IPS DF 6.9 (cell line): ENCODE measurements at regions not wholly inside any gene's neighbourhood (a gene's known extent, or its start where the extent isn't known, plus 50 kb on each side); places are given as distances from the start of the nearest gene placed in this dataset.

ENCODE experiments used
- DNase-seq: peaks from one replicate; pipeline ENCODE4 v3.0.0-alpha.2; 2013; ENCODE audit warnings: low read depth, low spot score
- H3K27ac ChIP-seq: one replicate; pipeline ENCODE4 v1.5.1; 2013; ENCODE audit warnings: low read length, control low read depth
- H3K27me3 ChIP-seq: 2 replicates; pipeline ENCODE4 v1.6.1; 2013; ENCODE audit warnings: mild to moderate bottlenecking, low read length; ENCODE audit not compliant: control insufficient read depth, insufficient read depth
- H3K36me3 ChIP-seq: 2 replicates; pipeline ENCODE4 v1.6.1; 2013; ENCODE audit warnings: low read length; ENCODE audit not compliant: control insufficient read depth, insufficient read depth
- H3K4me1 ChIP-seq: 2 replicates; pipeline ENCODE4 v1.6.1; 2013; ENCODE audit warnings: low read length; ENCODE audit not compliant: control insufficient read depth, insufficient read depth
- H3K4me3 ChIP-seq: 2 replicates; pipeline ENCODE4 v1.5.1; 2013; ENCODE audit warnings: mild to moderate bottlenecking, low read length
- H3K9me3 ChIP-seq: 2 replicates; pipeline ENCODE4 v1.6.1; 2013; ENCODE audit warnings: low read length, inconsistent platforms; ENCODE audit not compliant: control insufficient read depth, insufficient read depth
- WGBS: extraction: QIAGEN DNeasy Blood & Tissue Kit; methylation state at CpG from one replicate; pipeline ENCODE4 v1.1.7; 2013; ENCODE audit warnings: mixed read lengths, missing lambda C conversion rate; ENCODE audit not compliant: insufficient read length, insufficient coverage; 5-methylcytosine and 5-hydroxymethylcytosine counted together

DNA sequence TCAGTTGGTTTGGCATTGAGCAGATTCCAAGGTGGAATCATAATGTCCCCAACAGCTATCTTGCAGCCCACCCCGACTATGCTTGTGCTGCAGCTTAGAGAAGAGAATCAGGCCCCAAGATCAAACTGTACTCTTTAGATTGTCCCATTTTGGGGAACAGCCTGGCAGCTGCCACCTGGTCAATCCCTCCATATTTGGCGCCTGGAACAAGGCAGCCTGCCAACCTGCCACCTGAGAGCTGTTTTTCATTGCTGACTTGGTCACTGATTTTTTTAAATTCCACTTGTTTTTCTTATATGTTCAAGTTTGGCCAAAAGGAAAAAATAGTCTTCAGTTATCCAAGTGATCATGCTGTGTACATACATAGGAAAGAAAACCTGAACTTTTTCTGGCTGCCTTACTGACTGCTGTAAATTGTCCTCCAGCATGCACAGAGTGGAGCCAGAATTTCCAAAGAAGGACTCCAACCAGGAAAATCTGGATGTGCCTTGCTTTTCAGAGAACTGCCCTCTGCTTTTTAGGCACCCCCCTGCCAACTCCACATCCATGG, 504.2 kb downstream of the ENC1 start:
- no CpG with 5 or more reads among the region's 2 CpGs for WGBS
- H3K27me3 ChIP-seq: no peaks in the 10 kb centered on the region
- H3K9me3 ChIP-seq: no peaks in the 10 kb centered on the region
- no peak overlapping the region for H3K4me3 ChIP-seq
- H3K4me1 ChIP-seq: no peaks in the 10 kb centered on the region
- no peak overlapping the region for H3K27ac ChIP-seq
- no peaks in the 10 kb centered on the region for H3K36me3 ChIP-seq
- DNase-seq: no peak

DNA sequence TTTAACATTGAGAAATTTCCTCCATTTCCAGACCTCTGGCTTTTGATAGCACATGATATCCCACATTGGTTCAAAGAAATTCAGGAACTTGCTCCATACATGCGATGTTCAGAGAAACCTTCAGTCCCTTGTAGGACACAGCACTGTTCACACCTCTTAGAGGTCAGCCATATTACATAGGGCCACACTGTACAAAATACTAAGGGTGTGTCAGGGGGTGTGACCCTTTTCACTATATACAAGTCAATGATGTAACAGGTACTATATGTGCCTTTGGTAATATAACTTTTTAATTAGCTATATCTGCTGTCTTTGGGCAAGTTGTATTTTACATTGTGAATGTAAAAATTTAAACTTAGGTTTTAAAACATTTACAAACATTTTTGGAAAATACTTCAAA, 505.5 kb downstream of the ENC1 start:
- Histone ChIP-seq H3K9me3 (no peaks in the 10 kb centered on the region), H3K27me3 (no peaks in the 10 kb centered on the region), H3K36me3 (no peaks in the 10 kb centered on the region), H3K4me1 (no peaks in the 10 kb centered on the region), H3K27ac (no peak overlapping the region), H3K4me3 (no peak overlapping the region)
- DNase-seq: no peak
- WGBS: no CpG with 5 or more reads among the region's 1 CpG

DNA sequence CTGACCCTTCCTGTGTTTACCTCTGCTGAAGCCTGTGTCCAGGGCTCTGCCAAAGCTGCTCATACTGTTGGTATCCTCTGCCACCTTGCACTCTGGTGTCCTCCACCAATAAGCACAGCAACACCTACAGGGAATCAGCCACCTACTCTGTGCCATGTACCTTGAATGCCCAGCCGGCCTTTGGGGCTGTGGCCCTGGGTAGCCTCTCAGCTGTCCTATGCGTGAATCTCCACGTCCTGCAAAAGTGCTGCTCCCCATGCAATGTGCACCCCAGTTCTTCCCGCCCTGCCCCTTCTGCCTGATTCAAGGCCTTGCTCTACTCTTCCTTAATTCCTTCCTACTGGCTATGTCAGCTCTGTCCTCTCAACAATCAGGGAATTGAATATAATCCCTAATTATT, 506.5 kb downstream of the ARHGEF28 start:
- no peaks in the 10 kb centered on the region for H3K9me3 ChIP-seq
- no peak overlapping the region for H3K4me3 ChIP-seq
- no peaks in the 10 kb centered on the region for H3K27me3 ChIP-seq
- WGBS: no CpG with 5 or more reads among the region's 4 CpGs
- no peak for DNase-seq
- no peaks in the 10 kb centered on the region for H3K4me1 ChIP-seq
- H3K36me3 ChIP-seq: no peaks in the 10 kb centered on the region
- H3K27ac ChIP-seq: no peak overlapping the region

DNA sequence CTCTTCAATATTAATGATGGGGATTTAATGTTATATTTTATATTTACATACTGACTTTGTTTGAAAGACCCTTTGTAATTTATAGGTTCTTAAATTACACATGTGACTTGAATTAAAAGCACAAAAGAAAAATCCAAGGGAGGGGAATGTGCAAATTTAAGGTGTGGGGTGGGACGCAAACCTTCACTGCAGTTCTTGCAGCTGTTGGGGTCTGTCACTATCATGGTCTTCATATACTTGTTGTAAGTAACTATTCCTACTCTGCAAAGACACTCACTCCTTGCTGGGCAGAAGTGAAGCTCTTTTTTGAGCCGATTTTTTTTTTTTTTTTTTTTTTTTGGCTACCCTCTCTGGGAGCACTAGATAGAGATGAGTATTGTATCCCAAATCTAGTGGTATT, 505.3 kb downstream of the ARHGEF28 start:
- Histone ChIP-seq H3K4me3 (no peak overlapping the region), H3K27ac (no peak overlapping the region), H3K4me1 (no peaks in the 10 kb centered on the region), H3K27me3 (no peaks in the 10 kb centered on the region), H3K36me3 (no peaks in the 10 kb centered on the region), H3K9me3 (no peaks in the 10 kb centered on the region)
- DNase-seq: no peak
- WGBS: no CpG with 5 or more reads among the region's 2 CpGs

DNA sequence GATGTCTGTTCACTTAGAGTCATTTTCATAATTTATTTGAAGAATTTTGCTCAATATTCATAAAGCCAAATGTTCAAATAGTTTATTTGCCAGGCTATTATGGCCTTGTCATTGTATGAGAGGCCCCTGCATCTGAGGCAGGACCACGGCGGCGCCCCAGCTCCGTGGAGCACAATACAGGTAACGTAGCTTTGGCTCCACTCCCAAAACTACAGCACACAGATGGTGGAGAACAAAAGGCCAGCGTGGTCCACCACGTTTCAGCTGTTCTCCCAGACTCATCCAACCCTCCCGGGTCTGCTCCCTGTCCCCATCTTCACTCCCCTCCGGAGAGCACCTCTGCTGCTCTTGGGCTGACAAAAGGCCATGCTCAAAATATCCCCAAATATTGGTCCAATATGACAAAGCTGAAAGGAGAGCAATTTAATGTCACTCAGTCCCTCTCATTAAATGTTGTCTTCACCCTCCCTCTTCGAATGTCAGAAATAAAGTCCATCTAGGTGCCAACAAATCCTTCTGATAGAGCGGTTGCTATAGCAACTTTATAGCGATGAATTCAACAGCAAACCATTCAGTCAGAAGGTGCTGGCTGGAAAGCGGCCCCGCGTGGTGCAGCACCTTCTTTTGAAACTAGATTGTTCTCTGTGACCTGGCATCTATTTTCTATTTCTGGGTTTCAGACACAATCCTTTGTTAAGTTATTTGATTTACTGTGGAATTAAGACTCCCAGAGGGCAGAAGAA, 504.3 kb downstream of the ARHGEF28 start:
- Histone ChIP-seq H3K4me3 (no peak overlapping the region), H3K27me3 (no peaks in the 10 kb centered on the region), H3K27ac (no peak overlapping the region), H3K4me1 (no peaks in the 10 kb centered on the region), H3K36me3 (no peaks in the 10 kb centered on the region), H3K9me3 (no peaks in the 10 kb centered on the region)
- DNase-seq: no peak
- no CpG with 5 or more reads among the region's 15 CpGs for WGBS

DNA sequence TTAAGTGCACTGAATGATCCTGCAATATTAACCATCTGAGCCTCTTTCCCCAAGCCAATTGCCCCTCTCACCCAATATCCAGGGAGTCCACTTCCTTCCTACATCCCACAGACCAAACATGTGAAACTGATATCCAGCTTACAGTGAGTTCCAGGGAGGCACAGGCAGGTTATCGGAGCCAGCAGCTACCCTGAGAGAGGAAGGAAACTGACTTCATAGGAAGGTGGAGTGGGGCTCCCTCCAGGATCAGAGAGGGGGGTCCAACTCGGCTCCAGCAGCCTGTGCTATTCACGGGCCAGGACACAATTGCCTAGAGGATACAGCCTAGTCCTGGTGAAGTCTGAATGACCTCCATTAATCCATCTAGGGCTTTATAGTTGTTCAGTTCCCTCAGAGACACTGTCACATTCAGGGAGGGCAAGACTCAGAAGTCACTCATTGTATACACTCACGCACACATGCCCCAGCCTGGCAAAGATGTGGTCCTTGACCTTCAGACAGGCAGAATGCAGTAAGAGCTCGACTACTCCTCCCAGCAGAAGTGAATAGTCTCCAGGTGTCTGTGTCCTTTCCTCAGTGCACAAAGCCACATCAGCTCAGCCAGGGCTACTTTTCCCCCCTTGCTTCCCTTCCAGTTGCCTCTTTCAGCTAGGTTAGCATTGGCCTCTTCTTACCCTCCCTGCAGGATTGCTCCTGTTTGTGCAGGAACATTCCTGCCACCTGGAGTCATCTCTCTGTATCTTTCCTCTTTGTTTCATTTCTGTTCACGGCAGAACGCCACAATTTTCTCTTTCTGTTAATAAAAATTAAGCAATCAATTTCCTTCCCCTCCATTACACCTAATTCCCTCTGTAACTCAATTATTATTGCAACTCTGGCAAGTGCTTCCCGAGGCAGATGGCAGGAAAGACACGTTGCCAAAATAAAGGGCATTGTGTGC, 501.7 kb downstream of the ARHGEF28 start:
- no peaks in the 10 kb centered on the region for H3K9me3 ChIP-seq
- no peak for DNase-seq
- no peaks in the 10 kb centered on the region for H3K27me3 ChIP-seq
- no peaks in the 10 kb centered on the region for H3K4me1 ChIP-seq
- no CpG with 5 or more reads among the region's 9 CpGs for WGBS
- H3K27ac ChIP-seq: no peak overlapping the region
- H3K36me3 ChIP-seq: no peaks in the 10 kb centered on the region
- no peak overlapping the region; the same call in 1 of the 2 replicates for H3K4me3 ChIP-seq

DNA sequence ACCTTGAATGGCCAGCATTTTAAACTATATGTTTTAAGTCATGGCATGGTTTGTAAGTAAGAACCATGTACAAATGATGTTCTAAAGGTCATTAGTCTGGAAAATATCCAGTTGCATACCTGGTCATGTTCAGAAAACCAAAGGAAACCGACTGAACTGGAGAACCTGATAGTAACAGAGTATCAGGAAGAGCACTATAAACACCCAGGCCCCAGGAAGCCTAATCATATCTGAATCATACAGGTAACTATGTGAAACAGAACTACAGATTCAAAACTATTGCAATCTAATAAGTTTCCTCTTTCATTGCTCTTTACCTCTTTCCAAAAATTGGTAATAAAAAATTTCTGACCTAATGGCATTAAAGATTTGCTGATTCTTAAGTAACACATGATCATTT, 500.3 kb downstream of the ARHGEF28 start:
- H3K36me3 ChIP-seq: no peaks in the 10 kb centered on the region
- WGBS: no CpG with 5 or more reads among the region's 1 CpG
- H3K27me3 ChIP-seq: no peaks in the 10 kb centered on the region
- no peak overlapping the region for H3K27ac ChIP-seq
- no peaks in the 10 kb centered on the region for H3K4me1 ChIP-seq
- no peak for DNase-seq
- H3K4me3 ChIP-seq: no peak overlapping the region
- no peaks in the 10 kb centered on the region for H3K9me3 ChIP-seq

DNA sequence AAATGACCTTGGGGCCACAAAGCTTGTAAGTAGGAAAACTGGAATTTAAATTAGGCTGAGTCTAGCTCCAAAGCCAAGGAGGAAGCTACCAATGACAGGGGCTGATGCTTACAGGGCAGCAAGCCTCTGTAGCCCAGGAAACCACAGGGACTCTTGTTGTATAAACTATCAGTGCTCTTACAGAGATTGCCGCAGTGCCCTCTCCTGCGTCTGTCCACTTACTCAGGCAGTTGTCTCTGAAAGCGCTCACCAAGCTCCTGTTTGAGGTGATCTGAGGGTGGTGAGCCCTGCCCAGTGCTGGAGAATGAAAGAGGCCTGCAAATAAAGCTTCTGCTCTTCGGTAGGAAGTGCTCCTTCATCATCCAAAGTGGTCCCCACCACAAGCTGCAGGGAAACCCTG, 498.8 kb downstream of the ARHGEF28 start:
- no peaks in the 10 kb centered on the region for H3K4me1 ChIP-seq
- H3K27ac ChIP-seq: no peak overlapping the region
- H3K36me3 ChIP-seq: no peaks in the 10 kb centered on the region
- no peak overlapping the region for H3K4me3 ChIP-seq
- no peaks in the 10 kb centered on the region for H3K27me3 ChIP-seq
- no peak for DNase-seq
- H3K9me3 ChIP-seq: no peaks in the 10 kb centered on the region
- no CpG with 5 or more reads among the region's 4 CpGs for WGBS

DNA sequence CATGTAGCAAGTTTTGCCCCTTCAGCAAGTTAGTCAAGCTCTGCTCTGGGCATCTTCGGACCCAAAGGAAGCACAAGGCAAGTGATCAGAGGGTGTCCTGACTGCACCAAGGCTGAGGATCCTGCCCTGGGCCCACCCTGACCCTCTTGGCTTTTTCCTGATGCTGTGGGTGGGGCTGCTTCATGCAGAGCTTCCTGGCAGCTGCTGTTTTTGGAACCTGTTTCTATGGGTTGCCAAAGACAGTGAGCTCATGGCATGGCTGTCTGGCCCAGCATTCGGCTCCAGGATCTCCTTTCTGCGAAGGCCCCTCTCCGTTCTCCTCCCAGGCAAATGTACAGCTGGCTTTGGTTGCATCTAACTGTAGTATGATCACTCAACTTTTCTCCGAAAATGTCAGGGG, 497.9 kb downstream of the ARHGEF28 start:
- no peak for DNase-seq
- no peak overlapping the region for H3K4me3 ChIP-seq
- no CpG with 5 or more reads among the region's 5 CpGs for WGBS
- H3K9me3 ChIP-seq: no peaks in the 10 kb centered on the region
- H3K4me1 ChIP-seq: no peaks in the 10 kb centered on the region
- H3K27me3 ChIP-seq: no peaks in the 10 kb centered on the region
- no peaks in the 10 kb centered on the region for H3K36me3 ChIP-seq
- H3K27ac ChIP-seq: no peak overlapping the region

DNA sequence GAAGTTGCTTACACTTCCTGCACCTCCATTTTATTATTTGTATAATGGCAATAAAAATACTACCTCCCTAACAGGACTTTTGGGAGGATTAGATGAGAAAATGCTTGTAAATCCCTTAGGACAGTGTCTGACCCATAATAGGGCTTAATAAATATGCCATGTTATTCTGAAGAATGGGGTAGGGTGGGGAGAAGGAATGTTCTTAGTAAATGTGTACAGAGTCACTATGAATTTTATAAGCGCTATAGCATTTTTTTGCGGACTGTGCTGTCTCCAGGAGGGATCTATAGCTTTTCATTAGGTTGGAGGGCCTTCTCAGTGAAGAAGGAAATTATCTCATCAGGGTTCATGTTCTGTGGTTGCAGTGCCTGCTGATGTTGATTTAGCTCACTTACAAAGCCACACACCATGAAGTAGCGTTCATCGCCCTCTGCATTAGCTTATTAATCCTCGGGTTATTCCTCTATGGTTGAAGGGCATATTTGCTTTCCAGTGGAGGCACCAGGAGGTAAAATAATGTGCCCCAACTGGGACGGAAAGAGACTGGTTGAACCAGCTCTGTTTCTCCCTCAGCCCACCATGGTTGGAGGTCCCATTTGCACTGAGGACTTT, 497.1 kb downstream of the ARHGEF28 start:
- H3K27ac ChIP-seq: no peak overlapping the region
- no CpG with 5 or more reads among the region's 6 CpGs for WGBS
- H3K27me3 ChIP-seq: no peaks in the 10 kb centered on the region
- H3K4me3 ChIP-seq: no peak overlapping the region
- H3K4me1 ChIP-seq: no peaks in the 10 kb centered on the region
- H3K36me3 ChIP-seq: no peaks in the 10 kb centered on the region
- no peaks in the 10 kb centered on the region for H3K9me3 ChIP-seq
- DNase-seq: no peak
